K562 (cell line): ENCODE measurements at regions not wholly inside any gene's neighbourhood (a gene's known extent, or its start where the extent isn't known, plus 50 kb on each side); places are given as distances from the start of the nearest gene placed in this dataset.

ENCODE experiments used
- EZH2 ChIP-seq: IDR thresholded peaks from 2 replicates; pipeline ENCODE4 v1.6.1; 2012; ENCODE audit warnings: low read depth, mild to moderate bottlenecking, inconsistent platforms, low read length, borderline replicate concordance
- HDAC6 ChIP-seq: IDR thresholded peaks from 2 replicates; pipeline ENCODE4 v1.6.1; 2012; ENCODE audit warnings: low read depth, mild to moderate bottlenecking, control low read depth, inconsistent platforms, low read length, moderate library complexity
- JUND ChIP-seq, 2 experiments: IDR thresholded peaks; 2 replicates in 1 of 2; 3 replicates in 1 of 2; pipeline ENCODE4 v1.6.1; 2011; ENCODE audit warnings: borderline replicate concordance in 2 of 2, low read depth in 2 of 2, low read length in 2 of 2, improper control_type of control experiment in 1 of 2, missing biosample characterization in 1 of 2, missing genetic modification characterization in 1 of 2, missing genetic modification reagents in 1 of 2
- ZFP36 ChIP-seq: fragments of 150-350 bp; IDR thresholded peaks from 2 replicates; pipeline ENCODE4 v1.6.1; 2018; ENCODE audit warnings: low read length, low read depth; ENCODE audit not compliant: partially characterized antibody
- ZNF140 ChIP-seq: fragments of 250-450 bp; sonication (Bioruptor Pico); IDR thresholded peaks from 2 replicates; pipeline ENCODE4 v1.8.0; 2021; ENCODE audit warnings: moderate library complexity, mild to moderate bottlenecking, inconsistent platforms
- ZNF174 ChIP-seq: fragments of 250-450 bp; sonication (Bioruptor Pico); IDR thresholded peaks from 2 replicates; pipeline ENCODE4 v1.4.0; 2020; ENCODE audit warnings: mild to moderate bottlenecking

DNA sequence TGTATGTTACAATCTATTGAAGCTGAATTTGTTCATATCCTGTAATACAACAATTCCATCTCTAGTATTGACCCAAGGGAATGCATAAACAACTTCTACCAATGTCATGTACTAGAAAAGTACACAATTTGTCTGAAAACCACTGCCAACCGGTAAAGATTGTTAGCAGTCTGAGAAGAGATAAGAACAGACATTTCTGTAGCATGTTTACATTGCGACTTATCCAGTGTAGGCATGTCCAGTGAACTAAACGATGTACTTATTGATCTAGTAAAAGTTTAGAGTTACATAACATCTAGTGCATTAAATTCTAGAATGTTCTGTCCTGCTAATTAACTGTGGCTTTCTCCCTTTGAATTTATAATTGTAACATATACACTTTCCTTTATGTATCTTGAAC is 425.9 kb downstream of the SLITRK6 start:
- TF ChIP-seq HDAC6 (no peak), ZNF174 (CRISPR knock-in tag) (no peak), JUND (IDR thresholded peaks at IDR 0.05; ENCODE audit: borderline replicate concordance, low read depth, low read length) (no peak), JUND (tag; IDR thresholded peaks at IDR 0.05; ENCODE audit: borderline replicate concordance, low read depth, low read length) (no peak), EZH2 (no peak), ZNF140 (CRISPR knock-in tag) (no peak), ZFP36 (no peak)
